ENCODE measurements at regions not wholly inside any gene's neighbourhood (a gene's known extent, or its start where the extent isn't known, plus 50 kb on each side); places are given as distances from the start of the nearest gene placed in this dataset.
"Not testable (repeated sequence)": the region's sequence is repeated elsewhere in the genome, so short reads cannot be mapped to it uniquely, and the experiment has no call there.

GRCh38 chr5:40435706-40436105, 244.0 kb upstream of the PTGER4 start:
- not testable (repeated sequence) for TF ChIP-seq CTCF, POLR2A (IDR thresholded peaks at IDR 0.05)

All from uterus (tissue), 2 donors.